GM04504 (cell line): ENCODE measurements at regions not wholly inside any gene's neighbourhood (a gene's known extent, or its start where the extent isn't known, plus 50 kb on each side); places are given as distances from the start of the nearest gene placed in this dataset.
"Not testable (repeated sequence)": the region's sequence is repeated elsewhere in the genome, so short reads cannot be mapped to it uniquely, and the experiment has no call there.

ENCODE experiments used
- DNase-seq: peaks from one replicate; pipeline ENCODE4 v3.0.0-alpha.2; 2012; ENCODE audit warnings: low read depth

DNA sequence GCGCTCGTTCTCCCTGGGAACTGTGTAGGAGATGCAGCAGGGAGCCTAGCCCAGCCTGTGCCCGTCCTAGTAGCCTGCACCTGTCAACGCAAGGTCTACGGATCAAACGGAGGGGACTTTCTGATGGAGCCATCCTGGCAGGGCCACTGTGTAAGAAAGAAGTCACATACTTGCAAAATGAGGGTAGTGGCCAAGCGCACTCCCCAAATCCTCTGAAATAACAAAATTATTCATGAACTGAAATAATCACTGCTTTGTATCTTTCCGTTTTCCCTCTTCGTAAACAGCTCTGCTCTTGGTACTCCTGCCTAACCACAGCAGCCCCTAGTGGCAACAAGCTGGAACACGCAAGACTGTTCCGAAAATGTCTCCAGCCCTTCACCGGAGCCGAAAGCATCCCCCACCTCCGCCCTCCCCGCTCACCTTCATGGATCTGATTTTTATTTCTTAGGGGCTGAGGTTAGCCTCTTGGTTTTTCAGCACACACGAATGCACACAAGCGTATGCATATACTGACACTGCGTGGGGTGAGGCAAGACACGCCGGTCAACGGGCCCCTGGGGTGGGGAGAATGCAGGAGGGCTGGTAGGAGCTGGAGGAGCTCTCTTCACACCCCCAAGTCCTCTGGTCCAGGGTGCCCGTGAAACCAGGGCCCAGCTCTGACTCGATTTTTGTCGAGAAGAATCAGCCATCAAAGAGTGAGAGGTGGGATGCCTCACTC is 100.8 kb downstream of the ABCC12 start:
- peak; percentile 22 for DNase-seq

- DNase-seq: no peak
Measured at GRCh38 chr16:48053418-48053745, 102.4 kb downstream of the ABCC12 start.

DNA sequence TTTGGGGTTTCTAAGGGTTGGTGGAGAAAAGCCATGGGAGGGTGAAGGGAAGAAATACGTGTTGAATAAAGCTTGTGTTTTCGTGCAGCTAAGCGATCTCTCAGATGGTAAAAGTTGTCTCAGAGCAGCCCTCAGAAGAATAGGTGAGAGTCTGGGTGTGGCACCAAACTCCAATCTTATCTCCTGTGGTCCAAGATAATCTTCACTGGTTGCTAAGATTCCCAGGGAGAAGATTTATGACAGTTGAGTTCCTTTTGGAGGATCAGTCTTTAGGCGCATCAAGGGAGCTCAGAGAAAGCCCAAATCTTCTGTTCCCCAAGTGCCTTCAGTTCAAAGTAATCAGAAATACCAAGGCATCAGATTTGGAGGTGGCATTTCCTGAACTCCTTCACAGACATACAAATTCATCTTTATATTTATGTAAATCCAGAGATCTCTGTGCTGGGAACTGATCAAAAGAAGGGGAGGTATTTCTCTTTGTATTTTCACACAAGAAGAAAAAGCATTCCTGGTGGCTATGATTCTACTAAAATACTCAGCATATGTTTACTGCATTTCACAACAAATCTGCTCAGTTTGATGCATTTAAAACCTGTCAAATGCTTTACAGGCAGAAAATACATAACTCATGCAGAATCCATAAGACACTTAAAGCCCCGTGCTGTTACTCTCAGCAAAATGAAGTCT is 102.9 kb downstream of the ABCC12 start:
- no peak for DNase-seq

DNA sequence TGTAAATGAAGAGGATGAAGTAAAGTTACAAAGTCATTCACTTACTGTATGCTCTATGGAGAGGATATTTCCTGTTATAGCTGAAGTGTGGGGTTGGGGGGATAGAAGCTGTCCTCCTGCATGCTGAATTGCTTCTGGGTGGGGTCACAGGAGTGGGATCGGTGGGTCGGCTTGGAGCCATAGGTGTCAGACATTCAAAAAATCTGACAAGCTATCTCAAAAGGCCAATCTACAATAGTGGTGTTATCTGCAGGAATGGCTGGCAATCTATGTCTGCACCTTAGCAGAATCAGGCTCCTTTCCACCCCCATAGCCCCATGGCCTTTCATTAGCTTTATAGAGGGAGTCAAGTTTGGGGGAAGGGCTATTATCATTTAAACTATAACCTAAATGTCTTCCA is 104.9 kb downstream of the ABCC12 start:
- no peak for DNase-seq

- no peak for DNase-seq
Measured at GRCh38 chr16:48049847-48050246, 105.9 kb downstream of the ABCC12 start.

- no peak for DNase-seq
Measured at GRCh38 chr16:48047720-48048119, 108.1 kb downstream of the ABCC12 start.

GRCh38 chr16:48047241-48047640 is 108.6 kb downstream of the ABCC12 start:
- no peak for DNase-seq

DNA sequence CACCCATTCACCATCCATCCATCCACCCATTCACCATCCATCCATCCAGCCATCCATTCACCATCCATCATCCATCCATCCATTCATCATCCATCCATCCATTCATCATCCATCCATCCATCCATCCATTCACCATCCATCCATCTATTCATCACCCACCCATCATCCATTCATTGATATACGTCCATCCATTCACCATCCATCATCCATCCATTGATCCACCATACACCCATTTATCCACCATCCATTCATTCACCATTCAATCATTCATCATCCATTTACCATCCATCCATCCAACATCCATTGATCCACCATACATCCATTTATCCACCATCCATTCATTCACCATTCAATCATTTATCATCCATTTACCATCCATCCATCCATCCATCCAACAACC is 111.7 kb downstream of the ABCC12 start:
- no peak for DNase-seq

- DNase-seq: no peak
Measured at GRCh38 chr16:48041981-48042421, 113.8 kb downstream of the ABCC12 start.

- DNase-seq: no peak
Measured at GRCh38 chr16:48035142-48035541, 120.7 kb downstream of the ABCC12 start.

- DNase-seq: no peak
Measured at GRCh38 chr16:48030926-48031325, 124.9 kb downstream of the ABCC12 start.

DNA sequence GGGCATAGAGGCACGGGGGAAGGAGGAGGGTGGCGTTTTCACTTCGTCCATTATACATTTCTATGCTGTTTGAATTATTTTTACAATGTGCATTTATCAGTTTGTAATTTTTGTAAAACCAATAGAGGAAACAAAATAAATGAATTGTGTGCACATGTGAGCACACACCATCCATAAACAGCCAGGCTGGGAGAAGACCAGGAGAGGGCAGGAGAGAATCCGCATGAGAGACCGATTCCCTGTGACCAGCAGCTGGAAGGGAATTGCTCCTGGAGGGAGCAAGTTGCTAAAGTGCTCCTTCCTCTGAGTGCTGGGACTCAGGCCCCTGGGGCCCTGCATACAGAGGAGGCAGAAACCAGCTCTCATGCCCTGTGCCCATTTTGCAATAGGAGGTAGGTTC is 126.0 kb downstream of the ABCC12 start:
- no peak for DNase-seq

DNA sequence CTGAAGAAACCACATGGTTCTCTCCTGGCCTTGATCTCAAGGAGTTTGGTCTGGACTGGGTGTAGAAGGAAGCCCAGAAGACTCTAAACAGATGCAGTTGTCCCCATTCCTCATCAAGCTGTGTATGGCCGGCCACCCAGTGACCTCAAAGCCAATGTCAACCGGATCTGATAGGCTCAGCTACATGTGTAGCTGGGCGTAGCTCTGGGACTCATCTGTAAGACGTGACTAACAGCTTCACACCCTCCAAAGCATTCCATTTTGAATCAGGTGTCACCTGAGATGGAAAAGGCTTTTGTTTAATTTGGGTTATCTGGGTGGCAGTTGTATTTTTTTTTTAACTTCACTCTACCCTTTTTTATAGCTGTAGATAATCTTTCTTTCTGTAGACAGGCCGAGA is 130.4 kb downstream of the ABCC12 start:
- no peak for DNase-seq

DNA sequence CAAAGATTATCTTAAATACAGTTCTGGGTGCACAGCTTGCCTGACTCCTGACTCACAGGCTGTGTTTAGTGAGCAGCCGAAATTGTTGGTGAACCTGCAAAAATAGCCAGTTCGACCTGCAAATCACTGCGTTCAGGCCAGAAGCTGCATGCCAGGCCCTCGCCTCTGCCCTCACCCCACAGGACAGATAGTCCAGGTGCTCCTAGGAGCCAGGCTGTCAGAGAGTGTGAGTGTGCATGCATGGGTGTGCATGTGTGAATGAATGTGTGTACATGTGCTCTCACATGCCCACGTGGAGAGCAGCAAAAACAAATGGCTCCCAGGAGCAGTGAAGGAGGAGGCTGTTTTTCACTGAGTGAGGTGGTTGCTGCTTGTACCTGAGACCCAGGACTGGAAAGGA is 131.8 kb downstream of the ABCC12 start:
- DNase-seq: no peak

DNA sequence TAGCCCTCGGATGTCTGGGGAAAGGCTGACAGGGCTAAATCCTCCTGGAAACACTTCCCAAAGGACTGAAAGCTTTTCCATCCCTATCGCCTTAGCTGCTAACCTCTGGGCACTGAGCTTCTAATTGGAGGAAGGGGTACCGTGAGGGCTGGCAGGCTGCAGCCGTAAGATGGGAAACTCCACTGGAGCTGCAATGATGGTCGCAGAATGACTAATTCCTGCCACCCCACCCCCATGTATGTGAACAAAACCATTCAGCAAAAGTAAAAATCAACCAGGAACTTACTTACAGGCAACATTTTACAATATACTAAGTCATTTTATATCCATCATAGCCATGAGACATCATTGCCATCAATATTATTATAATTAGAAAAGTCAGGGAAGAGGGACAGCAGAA is 133.3 kb downstream of the ABCC12 start:
- no peak for DNase-seq

DNA sequence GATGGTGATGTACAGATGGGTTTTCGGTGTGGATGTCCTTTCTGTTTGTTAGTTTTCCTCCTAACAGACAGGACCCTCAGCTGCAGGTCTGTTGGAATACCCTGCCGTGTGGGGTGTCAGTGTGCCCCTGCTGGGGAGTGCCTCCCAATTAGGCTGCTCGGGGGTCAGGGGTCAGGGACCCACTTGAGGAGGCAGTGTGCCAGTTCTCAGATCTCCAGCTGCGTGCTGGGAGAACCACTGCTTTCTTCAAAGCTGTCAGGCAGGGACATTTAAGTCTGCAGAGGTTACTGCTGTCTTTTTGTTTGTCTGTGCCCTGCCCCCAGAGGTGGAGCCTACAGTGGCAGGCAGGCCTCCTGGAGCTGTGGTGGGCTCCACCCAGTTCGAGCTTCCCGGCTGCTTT is 135.2 kb downstream of the ABCC12 start:
- not testable (repeated sequence) for DNase-seq

DNA sequence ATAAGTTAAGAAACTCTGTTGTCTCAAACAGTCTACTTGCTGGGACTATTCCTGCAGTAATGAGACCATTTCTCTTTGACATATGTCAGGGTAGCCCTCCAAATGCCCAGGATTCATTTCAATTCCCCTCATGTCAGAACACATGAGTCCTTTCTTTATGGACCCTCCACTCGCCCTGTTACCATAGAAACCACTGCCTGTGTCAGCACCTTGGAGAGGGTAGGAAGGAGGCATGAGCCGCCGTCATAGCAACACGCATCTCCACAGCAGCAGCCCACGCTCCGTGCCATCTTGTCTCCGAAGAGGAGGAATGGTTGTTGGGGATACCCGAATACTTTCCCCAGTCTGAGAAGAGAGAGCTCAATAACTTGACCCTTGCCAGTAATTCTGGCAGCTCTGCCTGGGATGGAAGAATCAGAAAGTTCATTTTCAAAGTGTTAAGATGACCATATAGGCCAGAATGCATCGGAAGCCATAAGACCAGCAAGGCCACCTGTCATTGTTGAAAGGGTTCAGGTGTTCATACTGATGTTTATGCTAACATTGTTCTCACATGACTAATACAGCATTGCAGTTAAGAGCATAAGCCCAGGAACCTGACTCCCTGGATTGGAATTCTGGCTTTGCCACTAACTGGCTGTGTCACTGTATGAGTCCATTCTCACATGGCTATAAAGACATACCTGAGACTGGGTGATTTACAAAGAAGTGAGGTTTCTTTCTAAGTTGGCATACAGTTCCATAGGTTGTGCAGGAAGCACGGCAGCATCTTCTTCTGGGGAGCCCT is 141.3 kb downstream of the ABCC12 start:
- no peak for DNase-seq

GRCh38 chr16:48013491-48013901 is 142.3 kb downstream of the ABCC12 start:
- DNase-seq: no peak

DNA sequence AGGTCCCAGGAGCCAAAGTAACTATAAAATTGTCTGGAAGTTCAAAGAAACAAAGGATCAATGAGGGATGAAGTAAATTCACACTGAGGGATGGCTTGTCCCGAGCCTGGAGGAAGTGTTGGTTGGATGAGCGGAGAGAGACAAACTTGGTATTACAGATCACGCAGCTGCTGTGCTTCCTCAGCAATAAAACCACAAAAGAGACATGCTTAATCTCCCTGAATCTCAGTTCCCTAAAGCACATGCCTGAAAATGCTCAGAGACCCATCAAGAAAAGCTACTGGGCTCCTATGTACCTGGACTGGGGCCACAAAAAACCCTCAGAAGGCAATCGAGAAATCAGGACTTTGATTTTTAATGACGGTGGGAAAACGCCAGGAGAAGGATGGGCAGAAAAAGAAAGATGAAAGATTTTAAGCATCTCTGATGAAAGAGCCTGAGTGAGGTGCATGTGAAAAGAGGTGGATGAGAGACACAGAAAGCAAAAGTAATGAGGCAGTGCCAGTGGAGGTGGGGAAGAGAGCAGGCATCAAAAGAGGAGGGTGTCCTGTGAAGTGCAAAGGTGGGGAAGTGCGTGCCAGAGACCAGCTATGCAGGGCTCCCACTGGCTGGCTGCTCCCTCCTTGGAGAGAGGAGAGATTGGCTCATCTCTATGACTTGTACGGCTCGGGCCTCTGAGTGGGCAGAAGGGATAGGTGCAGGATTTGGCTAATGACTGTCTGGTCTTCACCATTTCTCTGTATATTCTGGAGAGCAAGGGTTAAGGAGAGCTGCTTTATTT is 143.7 kb downstream of the ABCC12 start:
- no peak for DNase-seq

- no peak for DNase-seq
Measured at GRCh38 chr16:48011466-48011865, 144.3 kb downstream of the ABCC12 start.

GRCh38 chr16:48008011-48008525 is 147.7 kb downstream of the ABCC12 start:
- DNase-seq: no peak

DNA sequence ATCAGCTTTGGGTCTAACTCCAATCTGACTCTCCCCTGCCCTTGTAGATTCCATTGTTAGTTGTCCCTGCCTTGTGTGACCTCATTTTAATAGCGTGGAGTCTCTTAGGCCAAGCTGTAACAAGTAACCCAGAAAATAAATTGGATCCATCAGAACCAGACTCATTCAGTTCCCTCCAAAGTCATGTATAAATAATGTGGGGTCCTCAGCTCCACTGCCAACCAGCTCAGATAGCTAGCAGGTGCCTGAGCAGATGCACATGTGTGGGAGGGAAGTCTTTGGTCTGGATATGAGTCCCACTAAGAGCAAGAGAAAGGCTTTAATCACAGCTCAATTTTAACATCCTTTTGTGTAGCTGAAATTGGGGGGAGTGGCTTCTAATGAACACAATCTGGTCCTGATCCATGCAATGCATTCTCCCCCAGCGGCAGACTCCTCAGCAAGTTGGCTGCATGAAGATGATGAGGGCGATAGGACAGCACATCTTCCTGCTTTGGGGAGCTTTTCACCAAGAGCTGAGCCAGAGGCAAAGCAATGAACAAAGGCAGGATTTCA is 151.6 kb downstream of the ABCC12 start:
- DNase-seq: no peak
